ENCODE measurements at regions not wholly inside any gene's neighbourhood (a gene's known extent, or its start where the extent isn't known, plus 50 kb on each side); places are given as distances from the start of the nearest gene placed in this dataset.

DNA sequence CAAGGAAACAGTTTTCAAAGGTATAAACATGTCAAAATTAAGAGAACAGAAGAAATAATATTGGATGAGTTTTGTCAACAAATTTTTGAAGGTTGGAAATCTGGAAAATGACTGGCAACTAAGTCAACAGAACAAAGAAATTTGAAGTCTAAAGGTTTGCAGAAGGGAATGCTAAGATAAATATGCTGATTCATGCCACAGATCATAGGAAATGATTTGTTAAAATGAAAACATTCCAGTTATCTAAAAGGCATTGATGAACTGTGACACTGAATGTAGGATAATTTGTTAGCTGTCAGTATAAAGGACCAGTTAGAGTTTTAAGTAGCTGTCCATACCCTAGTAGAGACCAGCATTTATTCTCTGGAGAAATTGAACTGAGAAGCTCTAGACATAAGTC, 157.9 kb upstream of the CHRM3 start:
- no peaks in the 10 kb centered on the region for H3K79me2 ChIP-seq (ENCODE audit: insufficient read depth, low read length)
- H3K4me1 ChIP-seq (ENCODE audit: insufficient read depth, low read length): no peaks in the 10 kb centered on the region
- H3K4me2 ChIP-seq (ENCODE audit: insufficient read depth, low read length): no peak overlapping the region
- H3K27ac ChIP-seq (ENCODE audit: low read depth, low read length): no peak overlapping the region
- DNase-seq (ENCODE audit: insufficient read length, low spot score, missing footprints): no peak
- H4K20me1 ChIP-seq (ENCODE audit: insufficient read depth, low read length): no peaks in the 10 kb centered on the region
- no peak overlapping the region for H2AFZ ChIP-seq (ENCODE audit: low read length)
- H3K27me3 ChIP-seq (ENCODE audit: insufficient read depth, low read length): no peaks in the 10 kb centered on the region
- H3K36me3 ChIP-seq (ENCODE audit: insufficient read depth, low read length): no peaks in the 10 kb centered on the region
- no peak overlapping the region for H3K4me3 ChIP-seq (ENCODE audit: insufficient read depth, low read length)
- H3K9me3 ChIP-seq (ENCODE audit: low read depth, low read length): peaks cover 7% of the 10 kb centered on the region
- TF ChIP-seq, protein P1, sequence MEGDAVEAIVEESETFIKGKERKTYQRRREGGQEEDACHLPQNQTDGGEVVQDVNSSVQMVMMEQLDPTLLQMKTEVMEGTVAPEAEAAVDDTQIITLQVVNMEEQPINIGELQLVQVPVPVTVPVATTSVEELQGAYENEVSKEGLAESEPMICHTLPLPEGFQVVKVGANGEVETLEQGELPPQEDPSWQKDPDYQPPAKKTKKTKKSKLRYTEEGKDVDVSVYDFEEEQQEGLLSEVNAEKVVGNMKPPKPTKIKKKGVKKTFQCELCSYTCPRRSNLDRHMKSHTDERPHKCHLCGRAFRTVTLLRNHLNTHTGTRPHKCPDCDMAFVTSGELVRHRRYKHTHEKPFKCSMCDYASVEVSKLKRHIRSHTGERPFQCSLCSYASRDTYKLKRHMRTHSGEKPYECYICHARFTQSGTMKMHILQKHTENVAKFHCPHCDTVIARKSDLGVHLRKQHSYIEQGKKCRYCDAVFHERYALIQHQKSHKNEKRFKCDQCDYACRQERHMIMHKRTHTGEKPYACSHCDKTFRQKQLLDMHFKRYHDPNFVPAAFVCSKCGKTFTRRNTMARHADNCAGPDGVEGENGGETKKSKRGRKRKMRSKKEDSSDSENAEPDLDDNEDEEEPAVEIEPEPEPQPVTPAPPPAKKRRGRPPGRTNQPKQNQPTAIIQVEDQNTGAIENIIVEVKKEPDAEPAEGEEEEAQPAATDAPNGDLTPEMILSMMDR (IDR thresholded peaks at IDR 0.05; ENCODE audit: extremely low read depth, low read depth, low read length): no peak

DNA sequence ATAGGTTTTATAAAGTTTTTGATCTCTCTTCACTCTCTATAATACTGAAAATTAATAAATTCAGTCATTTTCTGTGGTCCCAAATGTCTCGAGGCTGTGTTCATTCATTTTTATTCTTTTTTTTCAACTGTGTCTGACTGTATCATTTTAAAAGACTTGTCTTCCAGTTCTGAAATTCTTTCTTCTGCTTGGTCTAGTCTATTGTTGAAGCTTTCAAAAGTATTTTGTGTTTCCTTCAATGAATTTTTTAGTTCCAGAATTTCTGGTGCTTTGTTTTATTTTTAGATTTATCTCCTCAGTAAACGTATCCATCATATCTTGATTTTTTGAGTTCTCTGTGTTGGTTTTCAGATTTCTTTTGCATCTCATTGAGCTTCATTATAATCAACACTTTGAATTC, 161.0 kb upstream of the CHRM3 start:
- TF ChIP-seq, protein P1 (IDR thresholded peaks at IDR 0.05; ENCODE audit: extremely low read depth, low read depth, low read length): no peak
- H3K9me3 ChIP-seq (ENCODE audit: low read depth, low read length): peaks cover 7% of the 10 kb centered on the region
- no peak overlapping the region for H2AFZ ChIP-seq (ENCODE audit: low read length)
- H3K36me3 ChIP-seq (ENCODE audit: insufficient read depth, low read length): no peaks in the 10 kb centered on the region
- H3K4me2 ChIP-seq (ENCODE audit: insufficient read depth, low read length): no peak overlapping the region
- H3K79me2 ChIP-seq (ENCODE audit: insufficient read depth, low read length): no peaks in the 10 kb centered on the region
- H3K27me3 ChIP-seq (ENCODE audit: insufficient read depth, low read length): no peaks in the 10 kb centered on the region
- no peak overlapping the region for H3K27ac ChIP-seq (ENCODE audit: low read depth, low read length)
- no peak overlapping the region for H3K4me3 ChIP-seq (ENCODE audit: insufficient read depth, low read length)
- no peaks in the 10 kb centered on the region for H4K20me1 ChIP-seq (ENCODE audit: insufficient read depth, low read length)
- DNase-seq (ENCODE audit: insufficient read length, low spot score, missing footprints): no peak
- no peaks in the 10 kb centered on the region for H3K4me1 ChIP-seq (ENCODE audit: insufficient read depth, low read length)

DNA sequence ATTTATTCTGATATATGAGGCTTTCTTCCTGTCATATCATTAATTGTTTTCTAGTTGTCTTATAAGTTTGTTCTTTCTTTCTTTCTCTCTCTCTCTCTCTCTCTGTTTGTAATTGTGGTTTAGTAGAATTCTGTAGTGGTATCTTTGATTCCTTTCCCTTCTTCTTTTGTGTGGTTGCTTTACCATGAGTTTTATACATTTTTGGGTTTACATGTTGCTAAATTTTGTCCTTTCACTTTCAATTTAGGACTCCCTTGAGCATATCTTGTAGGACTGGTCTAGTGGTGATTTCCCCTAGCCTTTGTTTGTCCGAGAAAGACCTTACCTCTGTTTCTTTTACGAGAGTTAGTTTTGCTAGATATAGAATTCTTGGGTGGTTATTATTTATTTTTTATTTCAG, 162.3 kb upstream of the CHRM3 start:
- H3K4me2 ChIP-seq (ENCODE audit: insufficient read depth, low read length): no peak overlapping the region
- DNase-seq (ENCODE audit: insufficient read length, low spot score, missing footprints): no peak
- H3K9me3 ChIP-seq (ENCODE audit: low read depth, low read length): peaks cover 12% of the 10 kb centered on the region
- no peaks in the 10 kb centered on the region for H3K79me2 ChIP-seq (ENCODE audit: insufficient read depth, low read length)
- no peaks in the 10 kb centered on the region for H3K4me1 ChIP-seq (ENCODE audit: insufficient read depth, low read length)
- H2AFZ ChIP-seq (ENCODE audit: low read length): no peak overlapping the region
- no peak overlapping the region for H3K4me3 ChIP-seq (ENCODE audit: insufficient read depth, low read length)
- H3K27ac ChIP-seq (ENCODE audit: low read depth, low read length): no peak overlapping the region
- no peaks in the 10 kb centered on the region for H3K36me3 ChIP-seq (ENCODE audit: insufficient read depth, low read length)
- H3K27me3 ChIP-seq (ENCODE audit: insufficient read depth, low read length): no peaks in the 10 kb centered on the region
- H4K20me1 ChIP-seq (ENCODE audit: insufficient read depth, low read length): no peaks in the 10 kb centered on the region
- TF ChIP-seq, protein P1 (IDR thresholded peaks at IDR 0.05; ENCODE audit: extremely low read depth, low read depth, low read length): no peak

DNA sequence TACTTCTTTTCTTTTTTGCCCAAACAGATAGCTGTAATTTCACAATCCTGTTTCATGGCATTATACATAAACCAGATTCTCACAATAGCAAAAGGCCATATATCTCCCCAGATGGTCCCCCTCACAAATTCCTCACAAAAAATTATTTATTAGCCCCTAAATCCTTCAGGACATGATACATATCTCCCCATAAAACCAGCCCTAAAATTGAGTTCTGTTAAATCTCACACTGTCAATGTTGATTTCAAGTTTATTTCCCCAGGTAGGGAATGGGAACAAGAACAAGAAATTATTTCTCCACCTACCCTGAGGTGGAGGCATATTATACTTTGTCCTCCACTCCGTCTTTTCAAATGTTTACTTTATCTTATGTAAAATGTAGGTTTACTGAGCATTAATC, 163.4 kb upstream of the CHRM3 start:
- H3K36me3 ChIP-seq (ENCODE audit: insufficient read depth, low read length): no peaks in the 10 kb centered on the region
- no peaks in the 10 kb centered on the region for H3K4me1 ChIP-seq (ENCODE audit: insufficient read depth, low read length)
- H3K4me2 ChIP-seq (ENCODE audit: insufficient read depth, low read length): no peak overlapping the region
- no peaks in the 10 kb centered on the region for H3K27me3 ChIP-seq (ENCODE audit: insufficient read depth, low read length)
- no peak for DNase-seq (ENCODE audit: insufficient read length, low spot score, missing footprints)
- no peak overlapping the region for H3K4me3 ChIP-seq (ENCODE audit: insufficient read depth, low read length)
- H3K79me2 ChIP-seq (ENCODE audit: insufficient read depth, low read length): no peaks in the 10 kb centered on the region
- no peaks in the 10 kb centered on the region for H4K20me1 ChIP-seq (ENCODE audit: insufficient read depth, low read length)
- H3K27ac ChIP-seq (ENCODE audit: low read depth, low read length): no peak overlapping the region
- H2AFZ ChIP-seq (ENCODE audit: low read length): no peak overlapping the region
- TF ChIP-seq, protein P1 (IDR thresholded peaks at IDR 0.05; ENCODE audit: extremely low read depth, low read depth, low read length): no peak
- H3K9me3 ChIP-seq (ENCODE audit: low read depth, low read length): peaks cover 12% of the 10 kb centered on the region
